CD8-positive, alpha-beta memory T cell (primary cell): ENCODE measurements at regions not wholly inside any gene's neighbourhood (a gene's known extent, or its start where the extent isn't known, plus 50 kb on each side); places are given as distances from the start of the nearest gene placed in this dataset.
"Not testable (repeated sequence)": the region's sequence is repeated elsewhere in the genome, so short reads cannot be mapped to it uniquely, and the experiment has no call there.

ENCODE experiments used
- CTCF ChIA-PET: fragments of 350-600 bp; sonication (Branson Sonifier 250); formaldehyde crosslinking; loops from one replicate; lab custom pipeline; 2021; ENCODE audit warnings: antibody characterized with exemption; lab: Charles Lee
- POLR2A ChIA-PET: fragments of 350-600 bp; sonication (Branson Sonifier 250); formaldehyde crosslinking; loops from one replicate; lab custom pipeline; 2021; ENCODE audit warnings: antibody characterized with exemption; lab: Charles Lee
- DNase-seq, 5 donors: peaks; one replicate each; pipeline versions ENCODE4 v3.0.0 to v3.0.0-alpha.2; 2020 to 2022; ENCODE audit warnings: mixed read lengths in 1 of 5
- H3K27ac ChIP-seq: one replicate; pipeline ENCODE4 v1.7.0; 2013; ENCODE audit warnings: low read depth, mild to moderate bottlenecking, low read length, moderate library complexity
- H3K27me3 ChIP-seq: 2 replicates; pipeline ENCODE4 v1.7.0; 2013; ENCODE audit warnings: low read length, mild to moderate bottlenecking; ENCODE audit not compliant: insufficient read depth, poor library complexity, severe bottlenecking
- H3K36me3 ChIP-seq: 2 replicates; pipeline ENCODE4 v1.7.0; 2013; ENCODE audit warnings: mild to moderate bottlenecking, low read length, moderate library complexity; ENCODE audit not compliant: insufficient read depth
- H3K4me1 ChIP-seq: 2 replicates; pipeline ENCODE4 v1.7.0; 2013; ENCODE audit warnings: mild to moderate bottlenecking, low read length, moderate library complexity; ENCODE audit not compliant: insufficient read depth
- H3K4me3 ChIP-seq: 2 replicates; pipeline ENCODE4 v1.7.0; 2013; ENCODE audit warnings: mild to moderate bottlenecking, low read length
- H3K9me3 ChIP-seq: 2 replicates; pipeline ENCODE4 v1.7.0; 2013; ENCODE audit warnings: mild to moderate bottlenecking, low read length
- H3K27ac Mint-ChIP-seq, 8 donors: one replicate each; pipeline ENCODE4 v1.8.0; 2020 to 2021; ENCODE audit warnings: mixed read lengths in 8 of 8, mild to moderate bottlenecking in 6 of 8, inconsistent platforms in 3 of 8, moderate library complexity in 3 of 8
- H3K27me3 Mint-ChIP-seq, 2 donors: one replicate each; pipeline ENCODE4 v1.8.0; 2020 to 2021; ENCODE audit warnings: mixed read lengths in 2 of 2, mild to moderate bottlenecking in 1 of 2, moderate library complexity in 1 of 2
- H3K36me3 Mint-ChIP-seq, 3 donors: one replicate each; pipeline ENCODE4 v1.8.0; 2020 to 2021; ENCODE audit warnings: mixed read lengths in 3 of 3, inconsistent platforms in 1 of 3, mild to moderate bottlenecking in 1 of 3
- H3K4me1 Mint-ChIP-seq, 3 donors: one replicate each; pipeline ENCODE4 v1.8.0; 2020 to 2021; ENCODE audit warnings: mixed read lengths in 3 of 3, inconsistent platforms in 1 of 3, mild to moderate bottlenecking in 1 of 3
- H3K4me3 Mint-ChIP-seq, 7 donors: one replicate each; pipeline ENCODE4 v1.8.0; 2020 to 2021; ENCODE audit warnings: mixed read lengths in 7 of 7, mild to moderate bottlenecking in 6 of 7, moderate library complexity in 4 of 7, inconsistent platforms in 2 of 7
- H3K9me3 Mint-ChIP-seq, 5 donors: one replicate each; pipeline ENCODE4 v1.8.0; 2020 to 2022; ENCODE audit warnings: mixed read lengths in 5 of 5, mild to moderate bottlenecking in 3 of 5, moderate library complexity in 2 of 5, inconsistent platforms in 1 of 5

DNA sequence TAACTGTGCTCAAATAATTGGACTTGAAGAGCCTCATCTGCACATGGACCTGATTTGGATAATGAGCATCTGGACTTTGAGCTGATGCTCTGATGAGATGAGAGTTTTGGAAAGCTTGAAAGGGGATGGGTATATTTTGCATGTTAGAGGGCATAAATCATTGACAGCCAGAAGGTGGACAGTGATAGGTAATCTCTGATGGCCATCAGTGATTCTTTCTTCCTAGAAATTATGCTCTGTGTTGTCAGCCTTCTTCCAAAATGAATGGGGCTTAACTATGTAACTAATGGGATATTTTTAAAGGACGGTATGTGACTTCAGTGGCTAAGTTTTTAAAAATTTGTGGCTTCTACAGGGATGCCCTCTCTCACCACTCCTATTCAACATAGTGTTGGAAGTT lies 334.0 kb downstream of the PTTG2 start:
- Mint-ChIP-seq H3K4me1 (no peaks in the 10 kb centered on the region), H3K9me3 (peaks cover 26 to 49% (median 37%) of the 10 kb centered on the region in 5 donors), H3K36me3 (peaks cover 4 to 48% (median 17%) of the 10 kb centered on the region in 3 donors), H3K4me3 (no peak overlapping the region), H3K27ac (no peak overlapping the region), H3K27me3 (peaks cover 0 to 1% of the 10 kb centered on the region in 2 donors)
- H3K27me3 ChIP-seq = no peaks in the 10 kb centered on the region
- peaks cover 12% of the 10 kb centered on the region for H3K9me3 ChIP-seq
- no peaks in the 10 kb centered on the region for H3K4me1 ChIP-seq
- DNase-seq = no peak
- H3K27ac ChIP-seq = no peak overlapping the region
- ChIA-PET CTCF (no interaction called here), POLR2A (no interaction called here)
- H3K4me3 ChIP-seq = no peak overlapping the region
- H3K36me3 ChIP-seq = no peaks in the 10 kb centered on the region

DNA sequence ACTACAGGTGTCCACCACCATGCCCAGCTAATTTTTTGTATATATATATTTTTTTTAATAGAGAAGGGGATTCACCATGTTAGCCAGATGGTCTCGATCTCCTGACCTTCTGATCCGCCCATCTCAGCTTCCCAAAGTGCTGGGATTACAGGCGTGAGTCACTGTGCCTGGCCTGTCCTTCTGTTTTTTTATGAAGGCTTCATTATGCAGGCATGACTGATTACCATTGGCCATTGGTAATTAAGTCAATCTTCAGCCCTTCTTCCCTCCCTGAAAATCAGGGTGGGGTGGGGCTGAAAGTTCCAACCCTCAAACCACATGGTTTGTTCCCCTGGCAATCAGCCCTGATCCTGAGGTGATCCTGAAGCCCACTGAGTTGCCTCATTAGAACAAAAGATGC lies 336.9 kb downstream of the PTTG2 start:
- no peaks in the 10 kb centered on the region for H3K27me3 Mint-ChIP-seq
- H3K4me1 ChIP-seq = no peaks in the 10 kb centered on the region
- DNase-seq = no peak
- H3K36me3 ChIP-seq = no peaks in the 10 kb centered on the region
- no peak overlapping the region for H3K27ac Mint-ChIP-seq
- H3K9me3 ChIP-seq = peaks cover 16% of the 10 kb centered on the region
- no peaks in the 10 kb centered on the region for H3K4me1 Mint-ChIP-seq
- H3K4me3 Mint-ChIP-seq = no peak overlapping the region
- POLR2A ChIA-PET = no interaction called here
- H3K27ac ChIP-seq = no peak overlapping the region
- CTCF ChIA-PET = no interaction called here
- no peaks in the 10 kb centered on the region for H3K27me3 ChIP-seq
- no peak overlapping the region for H3K4me3 ChIP-seq
- H3K9me3 Mint-ChIP-seq = peaks cover 32 to 61% (median 56%) of the 10 kb centered on the region in 5 donors
- peaks cover 7 to 66% (median 16%) of the 10 kb centered on the region in 3 donors for H3K36me3 Mint-ChIP-seq

DNA sequence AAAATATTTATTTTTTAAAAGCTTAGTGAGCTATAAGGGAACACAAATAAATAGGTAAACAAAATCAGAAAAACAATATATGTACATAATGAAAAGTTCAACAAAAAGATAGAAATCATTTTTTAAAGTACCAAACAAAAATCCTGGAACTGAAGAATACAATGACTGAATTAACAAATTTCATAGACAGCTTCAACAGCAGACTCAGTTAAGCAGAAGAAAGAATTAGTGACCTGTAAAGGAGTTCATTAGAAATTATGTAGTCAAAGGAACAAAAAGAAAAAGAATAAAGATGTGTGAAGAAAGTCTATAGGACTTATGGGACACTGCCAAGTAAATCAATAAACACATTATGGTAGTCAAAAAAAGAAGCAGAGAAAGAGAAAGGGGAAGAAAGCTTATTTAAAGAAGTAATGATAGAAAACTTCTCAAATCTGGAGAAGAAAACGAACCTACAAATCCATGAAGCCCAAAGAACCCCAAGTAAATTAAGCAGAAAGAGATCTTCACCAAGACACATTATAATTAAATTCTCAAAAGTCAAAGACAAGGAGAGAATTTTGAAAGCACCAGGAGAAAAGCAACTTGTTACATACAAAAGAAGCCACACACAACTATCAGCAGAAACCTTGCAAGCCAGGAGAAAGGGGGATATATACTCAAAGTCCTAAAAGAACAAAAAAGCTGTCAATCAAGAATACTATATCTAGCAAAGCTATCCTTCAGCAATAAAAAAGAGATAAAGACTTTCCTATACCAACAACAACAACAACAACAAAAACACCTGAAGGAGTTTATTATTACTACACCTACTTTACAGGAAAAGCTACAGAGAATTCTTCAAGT lies 338.9 kb downstream of the PTTG2 start:
- H3K4me3 Mint-ChIP-seq = no peak overlapping the region
- peaks cover 7 to 58% (median 10%) of the 10 kb centered on the region in 3 donors for H3K36me3 Mint-ChIP-seq
- CTCF ChIA-PET = interaction anchor here (1.0 kb wide), 1 partner anchor 20 kb away, joined by 3 read pairs; no protein-coding TSS in a partner anchor
- peaks cover 16% of the 10 kb centered on the region for H3K9me3 ChIP-seq
- H3K27ac ChIP-seq = no peak overlapping the region
- H3K4me3 ChIP-seq = no peak overlapping the region
- H3K27ac Mint-ChIP-seq = peak overlapping the region in 1 of 8 donors; percentile 81
- no peaks in the 10 kb centered on the region for H3K27me3 ChIP-seq
- POLR2A ChIA-PET = no interaction called here
- no peaks in the 10 kb centered on the region for H3K27me3 Mint-ChIP-seq
- H3K4me1 ChIP-seq = no peaks in the 10 kb centered on the region
- H3K36me3 ChIP-seq = no peaks in the 10 kb centered on the region
- H3K4me1 Mint-ChIP-seq = no peaks in the 10 kb centered on the region
- no peak for DNase-seq
- H3K9me3 Mint-ChIP-seq = peaks cover 27 to 57% (median 41%) of the 10 kb centered on the region in 5 donors

DNA sequence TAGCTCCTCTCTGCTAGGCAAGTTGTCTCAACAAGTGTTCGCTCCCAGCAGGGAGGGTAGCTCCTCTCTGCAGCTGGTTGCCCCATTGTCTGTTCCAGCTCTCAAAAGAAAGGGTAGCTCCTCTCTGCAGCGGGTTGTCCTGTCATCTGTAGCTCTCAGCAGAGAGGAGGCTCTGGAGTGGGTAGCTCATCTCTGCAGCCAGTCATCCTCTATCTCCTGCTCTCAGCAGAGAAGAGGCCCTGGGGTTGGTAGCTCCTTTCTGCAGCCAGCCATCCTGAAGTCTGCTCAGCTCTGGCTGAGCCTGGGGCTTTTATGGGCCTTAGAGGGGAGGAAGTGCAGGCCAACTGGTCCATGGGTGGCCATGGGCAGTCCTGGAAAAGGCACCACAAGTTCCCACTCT lies 342.7 kb downstream of the PTTG2 start:
- no peaks in the 10 kb centered on the region for H3K27me3 Mint-ChIP-seq
- Histone ChIP-seq H3K4me3 (no peak overlapping the region), H3K27me3 (no peaks in the 10 kb centered on the region), H3K36me3 (no peaks in the 10 kb centered on the region), H3K4me1 (peaks cover 10% of the 10 kb centered on the region), H3K9me3 (peaks cover 15% of the 10 kb centered on the region), H3K27ac (no peak overlapping the region)
- H3K4me3 Mint-ChIP-seq = no peak overlapping the region
- no peak for DNase-seq
- POLR2A ChIA-PET = interaction anchor here (0.6 kb wide), 1 partner anchor 317 kb away, joined by 3 read pairs; no protein-coding TSS in a partner anchor
- H3K27ac Mint-ChIP-seq = no peak overlapping the region
- H3K36me3 Mint-ChIP-seq = peaks cover 5 to 31% (median 7%) of the 10 kb centered on the region in 3 donors
- H3K9me3 Mint-ChIP-seq = peaks cover 18 to 43% (median 23%) of the 10 kb centered on the region in 5 donors
- peaks cover 12 to 23% (median 21%) of the 10 kb centered on the region in 3 donors for H3K4me1 Mint-ChIP-seq
- CTCF ChIA-PET = interaction anchor here (0.7 to 1.9 kb wide), 2 partner anchors 17 to 372 kb away, joined by 3 to 8 read pairs; no protein-coding TSS in a partner anchor

DNA sequence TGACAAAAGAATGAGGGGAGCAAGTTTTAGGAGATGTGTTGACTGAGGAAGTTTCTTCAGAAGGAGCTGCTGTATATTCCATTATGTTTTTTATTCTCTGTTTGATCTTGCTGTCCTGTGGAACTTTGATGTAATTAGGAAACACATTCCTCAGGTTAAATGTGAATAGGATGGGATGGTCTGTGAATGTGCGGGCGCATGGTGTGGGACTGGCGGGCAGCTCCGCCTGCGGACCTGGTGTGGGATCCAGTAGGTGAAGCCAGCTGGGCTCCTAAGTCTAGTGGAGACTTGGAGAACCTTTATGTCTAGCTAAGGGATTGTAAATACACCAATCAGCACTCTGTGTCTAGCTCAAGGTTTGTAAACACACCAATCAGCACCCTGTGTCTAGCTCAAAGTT lies 344.3 kb downstream of the PTTG2 start:
- H3K27me3 Mint-ChIP-seq, H3K4me3 Mint-ChIP-seq, H3K27ac ChIP-seq, H3K4me3 ChIP-seq, H3K36me3 ChIP-seq, POLR2A ChIA-PET, H3K9me3 ChIP-seq, H3K27me3 ChIP-seq, DNase-seq: not testable (repeated sequence)
- peaks cover 16% of the 10 kb centered on the region for H3K4me1 ChIP-seq
- peak overlapping the region in 1 of 8 donors; percentile 36 for H3K27ac Mint-ChIP-seq
- peaks cover 0 to 20% (median 3%) of the 10 kb centered on the region in 3 donors for H3K36me3 Mint-ChIP-seq
- H3K9me3 Mint-ChIP-seq = peaks cover 6 to 33% (median 9%) of the 10 kb centered on the region in 5 donors
- peaks cover 16 to 31% (median 29%) of the 10 kb centered on the region in 3 donors for H3K4me1 Mint-ChIP-seq
- CTCF ChIA-PET = interaction anchor here (1.3 to 1.9 kb wide), 2 partner anchors 14 to 15 kb away, joined by 3 to 8 read pairs; no protein-coding TSS in a partner anchor

DNA sequence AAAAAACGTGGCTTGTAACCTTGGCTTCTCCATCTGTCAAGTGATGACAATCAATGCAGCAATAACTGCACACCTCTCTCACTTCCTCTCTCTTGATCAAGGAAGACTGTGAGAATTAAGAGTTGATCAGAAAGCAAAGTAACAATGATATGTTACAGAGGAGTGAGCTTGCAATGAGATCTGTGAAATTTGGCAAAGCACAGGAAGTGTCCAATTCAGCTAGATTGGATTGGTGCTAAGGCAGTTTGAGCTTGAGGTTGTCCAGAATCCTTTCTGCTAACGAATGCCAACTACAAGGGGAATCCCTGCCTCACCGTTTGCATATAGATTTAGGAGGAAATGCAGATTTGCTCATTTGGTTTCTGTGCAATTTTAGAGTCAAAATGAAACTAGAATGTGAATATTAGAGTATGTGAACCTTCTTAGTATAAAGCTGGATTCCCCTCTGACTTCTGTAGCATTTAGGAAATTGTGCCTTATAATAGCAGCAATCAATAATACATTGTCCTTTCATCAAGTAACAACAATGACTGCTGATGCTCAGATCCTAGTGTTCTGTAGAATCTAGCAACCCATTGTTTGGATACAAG lies 346.4 kb downstream of the PTTG2 start:
- Mint-ChIP-seq H3K27me3 (no peaks in the 10 kb centered on the region), H3K27ac (peak overlapping the region in 7 of 8 donors; percentile 21 to 88 (median 69)), H3K4me1 (peaks cover 37 to 52% (median 50%) of the 10 kb centered on the region in 3 donors), H3K36me3 (peaks cover 0 to 9% (median 2%) of the 10 kb centered on the region in 3 donors), H3K9me3 (peaks cover 0 to 13% (median 2%) of the 10 kb centered on the region in 5 donors), H3K4me3 (peak overlapping the region in 2 of 7 donors; percentile 19 to 63)
- peaks cover 37% of the 10 kb centered on the region for H3K4me1 ChIP-seq
- no peak overlapping the region for H3K4me3 ChIP-seq
- no peak overlapping the region for H3K27ac ChIP-seq
- no peaks in the 10 kb centered on the region for H3K27me3 ChIP-seq
- no peaks in the 10 kb centered on the region for H3K36me3 ChIP-seq
- ChIA-PET CTCF (interaction anchor here (0.7 to 1.0 kb wide), 4 partner anchors 9 to 369 kb away, joined by 3 read pairs; no protein-coding TSS in a partner anchor), POLR2A (no interaction called here)
- H3K9me3 ChIP-seq = no peaks in the 10 kb centered on the region
- DNase-seq = no peak

DNA sequence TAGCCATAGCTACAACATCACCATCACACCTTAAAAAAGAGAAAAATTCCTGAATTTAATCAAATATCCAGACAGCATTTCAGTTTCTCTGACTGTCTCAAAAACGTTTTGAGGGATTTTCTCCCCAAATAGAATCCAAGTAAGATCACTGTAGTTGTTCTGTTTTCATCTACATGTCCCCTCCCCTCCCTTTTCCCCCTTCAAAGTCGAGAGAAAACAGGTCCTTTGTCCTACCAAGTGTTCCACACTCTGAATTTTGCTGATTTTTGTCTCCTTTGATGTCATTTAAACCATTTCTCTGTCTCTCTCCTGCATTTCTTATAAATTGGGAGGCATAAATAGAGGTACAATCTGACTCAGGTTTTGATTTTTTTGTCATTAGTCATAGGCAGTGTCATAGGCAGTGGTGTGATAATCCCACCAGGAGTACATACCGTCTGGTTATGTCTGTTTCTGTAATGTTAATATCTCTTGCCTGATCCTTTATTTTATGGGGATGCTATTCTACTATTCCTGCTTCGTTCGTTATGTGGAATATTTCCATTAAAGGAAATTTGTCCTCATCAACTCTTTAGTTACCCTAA lies 348.6 kb downstream of the PTTG2 start:
- peak overlapping the region in 2 of 8 donors; percentile 12 to 59 for H3K27ac Mint-ChIP-seq
- H3K4me1 ChIP-seq = peaks cover 47% of the 10 kb centered on the region
- H3K36me3 ChIP-seq = no peaks in the 10 kb centered on the region
- no peaks in the 10 kb centered on the region for H3K27me3 ChIP-seq
- H3K36me3 Mint-ChIP-seq = peaks cover 0 to 2% (median 0%) of the 10 kb centered on the region in 3 donors
- DNase-seq = no peak
- no peak overlapping the region for H3K27ac ChIP-seq
- H3K4me3 ChIP-seq = no peak overlapping the region
- no peaks in the 10 kb centered on the region for H3K9me3 ChIP-seq
- no peak overlapping the region for H3K4me3 Mint-ChIP-seq
- H3K9me3 Mint-ChIP-seq = no peaks in the 10 kb centered on the region
- ChIA-PET CTCF (interaction anchor here (3.0 to 3.5 kb wide), 2 partner anchors 11 to 129 kb away, joined by 22 to 33 read pairs; no protein-coding TSS in a partner anchor), POLR2A (no interaction called here)
- no peaks in the 10 kb centered on the region for H3K27me3 Mint-ChIP-seq
- H3K4me1 Mint-ChIP-seq = peaks cover 49 to 72% (median 63%) of the 10 kb centered on the region in 3 donors
